Activated CD8-positive, alpha-beta T cell treated with anti-CD3 and anti-CD28 coated beads for 36 hours (primary cell): ENCODE measurements at regions not wholly inside any gene's neighbourhood (a gene's known extent, or its start where the extent isn't known, plus 50 kb on each side); places are given as distances from the start of the nearest gene placed in this dataset.
A peak's percentile ranks its signal among the peaks of the same experiment; 100 is the strongest.

Experiments used
- ATAC-seq: fragments of 200-7000 bp; cut with Tn5 transposase; one replicate; pipeline ENCODE4 v1.10.0; 2021; ENCODE audit warnings: mild to moderate bottlenecking, moderate library complexity
- CTCF ChIA-PET: fragments of 350-600 bp; sonication (Branson Sonifier 250); formaldehyde crosslinking; loops from one replicate; lab custom pipeline; 2021; ENCODE audit warnings: antibody characterized with exemption; lab: Charles Lee
- POLR2A ChIA-PET: fragments of 350-600 bp; sonication (Branson Sonifier 250); formaldehyde crosslinking; loops from one replicate; lab custom pipeline; 2021; ENCODE audit warnings: antibody characterized with exemption; lab: Charles Lee
- DNase-seq: peaks from one replicate; pipeline ENCODE4 v3.0.0-alpha.2; 2020
- H3K27ac Mint-ChIP-seq: one replicate; pipeline ENCODE4 v1.8.0; 2021; ENCODE audit warnings: mild to moderate bottlenecking, mixed read lengths
- H3K27me3 Mint-ChIP-seq: one replicate; pipeline ENCODE4 v1.8.0; 2021; ENCODE audit warnings: mixed read lengths
- H3K36me3 Mint-ChIP-seq: one replicate; pipeline ENCODE4 v1.8.0; 2021; ENCODE audit warnings: low read depth, mixed read lengths
- H3K4me1 Mint-ChIP-seq: one replicate; pipeline ENCODE4 v1.8.0; 2021; ENCODE audit warnings: low read depth, mixed read lengths
- H3K4me3 Mint-ChIP-seq: one replicate; pipeline ENCODE4 v1.8.0; 2021; ENCODE audit warnings: mild to moderate bottlenecking, moderate library complexity, mixed read lengths
- H3K9me3 Mint-ChIP-seq: one replicate; pipeline ENCODE4 v1.8.0; 2021; ENCODE audit warnings: mixed read lengths
- intact Hi-C: fragments of 100-400 bp; cut with micrococcal nuclease; formaldehyde crosslinking; loops from one replicate; pipeline ENCODE4 v1.10.0; 2022
- TF ChIP-seq, protein P1 (sequence below): fragments of 200-600 bp; IDR thresholded peaks from one replicate; pipeline ENCODE4 v1.8.0; 2022; ENCODE audit warnings: antibody characterized with exemption, mild to moderate bottlenecking

DNA sequence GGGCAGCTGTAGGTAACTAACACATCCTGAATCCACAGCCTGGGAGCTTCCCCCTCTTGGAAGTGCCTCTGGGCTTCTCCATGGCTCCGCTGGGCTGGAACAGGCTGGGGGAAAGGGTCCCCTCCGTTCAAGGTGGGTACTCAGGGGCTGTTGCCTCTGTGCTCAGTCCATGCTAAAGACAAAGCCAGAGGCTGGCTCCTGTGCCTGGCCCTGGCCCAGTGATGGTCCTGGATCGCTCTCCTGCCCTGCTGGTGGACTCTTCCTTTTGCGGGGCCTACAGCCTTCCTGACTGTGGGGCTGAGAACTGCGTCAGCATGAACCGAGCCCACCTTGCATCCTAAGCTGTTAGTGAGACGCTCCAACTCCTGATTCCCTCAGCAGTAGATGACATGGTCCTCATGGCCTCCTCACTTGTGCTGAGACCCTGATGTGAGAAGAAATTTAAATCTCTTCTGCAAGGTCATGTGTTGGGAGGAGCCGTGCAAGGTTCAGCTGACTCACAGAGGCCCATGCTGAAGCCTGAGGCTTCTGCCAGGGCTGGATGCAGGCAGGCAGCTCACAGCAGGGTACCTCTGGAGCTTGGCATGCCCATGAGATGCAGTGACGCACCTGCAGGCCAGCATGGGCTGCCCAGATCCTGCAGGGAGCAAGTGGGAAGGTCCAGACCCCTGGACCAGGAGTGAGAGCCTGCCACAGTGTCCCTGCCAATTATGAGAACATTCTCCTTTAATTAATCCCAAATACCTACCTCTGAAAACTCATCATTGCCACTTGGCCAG is 1285.5 kb downstream of the TBC1D22A start:
- no peaks in the 10 kb centered on the region for H3K4me1 Mint-ChIP-seq
- H3K9me3 Mint-ChIP-seq, result no peaks in the 10 kb centered on the region
- TF ChIP-seq, protein P1, sequence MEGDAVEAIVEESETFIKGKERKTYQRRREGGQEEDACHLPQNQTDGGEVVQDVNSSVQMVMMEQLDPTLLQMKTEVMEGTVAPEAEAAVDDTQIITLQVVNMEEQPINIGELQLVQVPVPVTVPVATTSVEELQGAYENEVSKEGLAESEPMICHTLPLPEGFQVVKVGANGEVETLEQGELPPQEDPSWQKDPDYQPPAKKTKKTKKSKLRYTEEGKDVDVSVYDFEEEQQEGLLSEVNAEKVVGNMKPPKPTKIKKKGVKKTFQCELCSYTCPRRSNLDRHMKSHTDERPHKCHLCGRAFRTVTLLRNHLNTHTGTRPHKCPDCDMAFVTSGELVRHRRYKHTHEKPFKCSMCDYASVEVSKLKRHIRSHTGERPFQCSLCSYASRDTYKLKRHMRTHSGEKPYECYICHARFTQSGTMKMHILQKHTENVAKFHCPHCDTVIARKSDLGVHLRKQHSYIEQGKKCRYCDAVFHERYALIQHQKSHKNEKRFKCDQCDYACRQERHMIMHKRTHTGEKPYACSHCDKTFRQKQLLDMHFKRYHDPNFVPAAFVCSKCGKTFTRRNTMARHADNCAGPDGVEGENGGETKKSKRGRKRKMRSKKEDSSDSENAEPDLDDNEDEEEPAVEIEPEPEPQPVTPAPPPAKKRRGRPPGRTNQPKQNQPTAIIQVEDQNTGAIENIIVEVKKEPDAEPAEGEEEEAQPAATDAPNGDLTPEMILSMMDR, result no peak
- DNase-seq, result no peak
- no peak overlapping the region for H3K4me3 Mint-ChIP-seq
- ChIA-PET POLR2A (no interaction called here), CTCF (no interaction called here)
- H3K36me3 Mint-ChIP-seq, result no peaks in the 10 kb centered on the region
- no peak overlapping the region for H3K27ac Mint-ChIP-seq
- H3K27me3 Mint-ChIP-seq, result peaks cover 12% of the 10 kb centered on the region
- no peak for ATAC-seq
- intact Hi-C loops, result no loop called here

GRCh38 chr22:48045369-48045768 is 1282.9 kb downstream of the TBC1D22A start:
- Mint-ChIP-seq H3K36me3 (no peaks in the 10 kb centered on the region), H3K9me3 (no peaks in the 10 kb centered on the region), H3K4me3 (no peak overlapping the region), H3K27ac (no peak overlapping the region), H3K27me3 (peaks cover 13% of the 10 kb centered on the region), H3K4me1 (no peaks in the 10 kb centered on the region)
- POLR2A ChIA-PET, result no interaction called here
- DNase-seq (peak; percentile 12), ATAC-seq (no peak)
- CTCF ChIA-PET, result no interaction called here
- TF ChIP-seq, protein P1, result no peak
- intact Hi-C loops, result no loop called here

DNA sequence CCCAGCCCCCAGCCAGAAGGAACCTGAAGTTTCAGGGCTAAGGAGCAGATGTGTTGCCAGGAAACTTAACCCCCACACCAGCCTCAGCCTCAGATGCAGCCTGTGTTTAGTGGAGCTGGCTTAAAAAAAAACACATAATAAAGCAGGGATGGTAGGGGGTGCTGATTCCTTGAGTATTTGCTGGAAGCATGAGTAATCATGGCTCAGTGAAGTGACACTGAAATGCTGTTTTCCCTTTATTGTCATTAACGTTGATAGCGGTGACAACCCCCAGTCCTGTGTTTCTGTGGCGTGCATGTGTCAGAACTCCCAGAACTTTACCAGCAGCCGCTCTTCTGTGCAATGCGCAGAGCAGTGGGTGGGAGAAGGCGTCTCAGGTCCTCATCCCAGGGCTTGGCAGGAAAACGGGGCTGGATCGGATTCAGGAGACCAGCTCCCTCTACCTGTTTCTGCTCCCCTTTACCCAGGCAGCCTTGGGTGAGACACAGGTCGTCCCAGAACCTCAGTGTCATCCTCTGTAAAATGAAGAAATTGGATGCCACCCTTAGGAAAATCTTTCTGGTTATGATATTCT is 1282.1 kb downstream of the TBC1D22A start:
- ATAC-seq (no peak), DNase-seq (no peak)
- H3K4me1 Mint-ChIP-seq, result no peaks in the 10 kb centered on the region
- intact Hi-C loops, result no loop called here
- TF ChIP-seq, protein P1, result no peak
- no peaks in the 10 kb centered on the region for H3K9me3 Mint-ChIP-seq
- no peak overlapping the region for H3K4me3 Mint-ChIP-seq
- no peaks in the 10 kb centered on the region for H3K36me3 Mint-ChIP-seq
- H3K27ac Mint-ChIP-seq, result no peak overlapping the region
- H3K27me3 Mint-ChIP-seq, result peaks cover 13% of the 10 kb centered on the region
- POLR2A ChIA-PET, result no interaction called here
- CTCF ChIA-PET, result no interaction called here

GRCh38 chr22:48043581-48043980 is 1281.1 kb downstream of the TBC1D22A start:
- H3K27ac Mint-ChIP-seq, result no peak overlapping the region
- H3K36me3 Mint-ChIP-seq, result no peaks in the 10 kb centered on the region
- DNase-seq (no peak), ATAC-seq (no peak)
- CTCF ChIA-PET, result no interaction called here
- POLR2A ChIA-PET, result no interaction called here
- no peaks in the 10 kb centered on the region for H3K9me3 Mint-ChIP-seq
- TF ChIP-seq, protein P1, result no peak
- intact Hi-C loops, result no loop called here
- no peaks in the 10 kb centered on the region for H3K4me1 Mint-ChIP-seq
- H3K4me3 Mint-ChIP-seq, result no peak overlapping the region
- peaks cover 13% of the 10 kb centered on the region for H3K27me3 Mint-ChIP-seq

- H3K27me3 Mint-ChIP-seq, result peaks cover 13% of the 10 kb centered on the region
- H3K4me1 Mint-ChIP-seq, result no peaks in the 10 kb centered on the region
- no peaks in the 10 kb centered on the region for H3K9me3 Mint-ChIP-seq
- TF ChIP-seq, protein P1, result no peak
- no peak overlapping the region for H3K4me3 Mint-ChIP-seq
- intact Hi-C loops, result no loop called here
- ATAC-seq (no peak), DNase-seq (no peak)
- ChIA-PET CTCF (no interaction called here), POLR2A (no interaction called here)
- H3K27ac Mint-ChIP-seq, result no peak overlapping the region
- no peaks in the 10 kb centered on the region for H3K36me3 Mint-ChIP-seq
Measured at GRCh38 chr22:48042621-48043395, 1280.4 kb downstream of the TBC1D22A start.
